IMR-90 (cell line): ENCODE measurements at regions not wholly inside any gene's neighbourhood (a gene's known extent, or its start where the extent isn't known, plus 50 kb on each side); places are given as distances from the start of the nearest gene placed in this dataset.

Experiments used
- ATAC-seq: fragments of 200-7000 bp; cut with Tn5 transposase; 2 replicates; pipeline ENCODE4 v1.9.1; 2020; ENCODE audit warnings: low read depth, mild to moderate bottlenecking, moderate library complexity
- BruUV-seq: library from RNA; stranded (reverse); fragments of 400-500 nt; replicated peaks from 2 replicates; lab custom pipeline; 2021; lab: Mats Ljungman, UMichigan
- CTCF ChIA-PET: fragments of 300-600 bp; formaldehyde crosslinking; extraction: SDS; loops from one replicate; lab custom pipeline; 2021; ENCODE audit warnings: antibody characterized with exemption; lab: Yijun Ruan, JAX
- POLR2A ChIA-PET: fragments of 300-600 bp; sonication (Branson Sonifier 250); formaldehyde crosslinking; loops from one replicate; lab custom pipeline; 2022; ENCODE audit warnings: antibody characterized with exemption; ENCODE audit not compliant: unreplicated experiment; lab: Charles Lee
- DNase-seq: peaks from one replicate; pipeline ENCODE4 v3.0.0; 2013
- H2AFZ ChIP-seq: replicated peaks from 2 replicates; pipeline ENCODE3; 2013; ENCODE audit warnings: low read length, mild to moderate bottlenecking; ENCODE audit not compliant: poor library complexity
- H2AK5ac ChIP-seq: 2 replicates; pipeline ENCODE4 v1.6.1; 2013; ENCODE audit warnings: low read depth, low read length, inconsistent platforms
- H2AK9ac ChIP-seq: replicated peaks from 2 replicates; pipeline ENCODE3; 2013; ENCODE audit warnings: mild to moderate bottlenecking, low read depth, low read length, moderate library complexity; ENCODE audit not compliant: poor library complexity
- H2BK120ac ChIP-seq: 2 replicates; pipeline ENCODE4 v1.6.1; 2013; ENCODE audit warnings: low read depth, low read length, inconsistent platforms
- H2BK15ac ChIP-seq: 3 replicates; pipeline ENCODE4 v1.6.1; 2013; ENCODE audit warnings: low read depth, low read length, inconsistent platforms
- H2BK20ac ChIP-seq: 2 replicates; pipeline ENCODE4 v1.6.1; 2013; ENCODE audit warnings: low read depth, mild to moderate bottlenecking, inconsistent platforms, low read length, moderate library complexity
- H2BK5ac ChIP-seq: 2 replicates; pipeline ENCODE4 v1.6.1; 2013; ENCODE audit warnings: mild to moderate bottlenecking, low read depth, low read length, inconsistent platforms; ENCODE audit not compliant: poor library complexity, severe bottlenecking
- H3K14ac ChIP-seq: replicated peaks from 2 replicates; pipeline ENCODE4 v1.6.1; 2013; ENCODE audit warnings: low read depth, low read length, inconsistent platforms
- H3K18ac ChIP-seq: 2 replicates; pipeline ENCODE4 v1.6.1; 2013; ENCODE audit warnings: low read depth, low read length, control low read depth
- H3K23ac ChIP-seq: 2 replicates; pipeline ENCODE4 v1.6.1; 2013; ENCODE audit warnings: low read depth, low read length, inconsistent platforms
- H3K27ac ChIP-seq: 2 replicates; pipeline ENCODE4 v1.5.1; 2013; ENCODE audit warnings: mild to moderate bottlenecking, control low read depth, low read length; ENCODE audit not compliant: insufficient read depth
- H3K27me3 ChIP-seq: 2 replicates; pipeline ENCODE4 v1.6.1; 2013; ENCODE audit warnings: low read length; ENCODE audit not compliant: control insufficient read depth, insufficient read depth
- H3K36me3 ChIP-seq: 2 replicates; pipeline ENCODE4 v1.6.1; 2013; ENCODE audit warnings: low read length, mixed read lengths; ENCODE audit not compliant: control insufficient read depth, insufficient read depth
- H3K4ac ChIP-seq: 2 replicates; pipeline ENCODE4 v1.6.1; 2013; ENCODE audit warnings: low read depth, low read length, inconsistent platforms
- H3K4me1 ChIP-seq: 2 replicates; pipeline ENCODE4 v1.6.1; 2013; ENCODE audit warnings: low read length, mixed read lengths; ENCODE audit not compliant: control insufficient read depth, insufficient read depth
- H3K4me2 ChIP-seq: 2 replicates; pipeline ENCODE4 v1.6.1; 2013; ENCODE audit warnings: low read depth, mild to moderate bottlenecking, control low read depth, low read length, moderate library complexity
- H3K4me3 ChIP-seq: 2 replicates; pipeline ENCODE4 v1.5.1; 2013; ENCODE audit warnings: low read depth, mild to moderate bottlenecking, control low read depth, low read length, moderate library complexity; ENCODE audit not compliant: insufficient read depth
- H3K56ac ChIP-seq: 2 replicates; pipeline ENCODE4 v1.6.1; 2013; ENCODE audit warnings: low read length, inconsistent platforms; ENCODE audit not compliant: insufficient read depth; ENCODE audit errors: extremely low read depth
- H3K79me1 ChIP-seq, 2 experiments: 2 replicates each; pipeline ENCODE4 v1.6.1; 2013; ENCODE audit warnings: low read length in 2 of 2, inconsistent platforms in 1 of 2, low read depth in 1 of 2
- H3K9ac ChIP-seq: 2 replicates; pipeline ENCODE4 v1.6.1; 2013; ENCODE audit warnings: low read depth, low read length, control low read depth
- H3K9me1 ChIP-seq: 2 replicates; pipeline ENCODE4 v1.6.1; 2013; ENCODE audit warnings: low read length, inconsistent platforms; ENCODE audit not compliant: insufficient read depth
- H3K9me3 ChIP-seq: 2 replicates; pipeline ENCODE4 v1.6.1; 2013; ENCODE audit warnings: low read length; ENCODE audit not compliant: control insufficient read depth, insufficient read depth
- H4K20me1 ChIP-seq: 2 replicates; pipeline ENCODE4 v1.6.1; 2013; ENCODE audit warnings: low read length, inconsistent platforms; ENCODE audit not compliant: insufficient read depth
- H4K5ac ChIP-seq: 2 replicates; pipeline ENCODE4 v1.6.1; 2013; ENCODE audit warnings: mild to moderate bottlenecking, low read depth, low read length, control low read depth
- H4K8ac ChIP-seq, 2 experiments: 2 replicates each; pipeline ENCODE4 v1.6.1; 2013; ENCODE audit warnings: low read depth in 2 of 2, low read length in 2 of 2, control low read depth in 1 of 2, inconsistent platforms in 1 of 2
- H4K91ac ChIP-seq: 2 replicates; pipeline ENCODE4 v1.6.1; 2013; ENCODE audit warnings: low read depth, low read length, inconsistent platforms; ENCODE audit not compliant: insufficient read depth
- BHLHE40 ChIP-seq: fragments of 150-350 bp; IDR thresholded peaks from 2 replicates; pipeline ENCODE4 v1.6.1; 2016; ENCODE audit warnings: mild to moderate bottlenecking, low read depth, low read length
- CEBPB ChIP-seq: IDR thresholded peaks from 2 replicates; pipeline ENCODE4 v1.6.1; 2012; ENCODE audit warnings: low read depth, low read length, improper control_type of control experiment
- CHD1 ChIP-seq: IDR thresholded peaks from 2 replicates; pipeline ENCODE4 v1.6.1; 2012; ENCODE audit warnings: low read depth, low read length, improper control_type of control experiment
- CTCF ChIP-seq: conservative IDR thresholded peaks from 2 replicates; pipeline ENCODE4 v1.5.1; 2012; ENCODE audit warnings: mild to moderate bottlenecking, low read depth, low read length, improper control_type of control experiment
- FOS ChIP-seq: fragments of 150-350 bp; IDR thresholded peaks from 2 replicates; pipeline ENCODE4 v1.6.1; 2016; ENCODE audit warnings: low read depth, low read length
- MAFK ChIP-seq: IDR thresholded peaks from 2 replicates; pipeline ENCODE4 v1.6.1; 2012; ENCODE audit warnings: low read depth, low read length, improper control_type of control experiment
- MAZ ChIP-seq: IDR thresholded peaks from 2 replicates; pipeline ENCODE4 v1.6.1; 2012; ENCODE audit warnings: low read depth, mild to moderate bottlenecking, low read length, improper control_type of control experiment, moderate library complexity, borderline replicate concordance
- MXI1 ChIP-seq: IDR thresholded peaks from 2 replicates; pipeline ENCODE4 v1.6.1; 2012; ENCODE audit warnings: low read depth, mild to moderate bottlenecking, low read length, moderate library complexity, borderline replicate concordance
- NFE2L2 ChIP-seq: fragments of 150-350 bp; IDR thresholded peaks from 2 replicates; pipeline ENCODE4 v1.6.1; 2016; ENCODE audit warnings: low read depth, mild to moderate bottlenecking, low read length
- POLR2A ChIP-seq: IDR thresholded peaks from 2 replicates; pipeline ENCODE4 v1.6.1; 2012; ENCODE audit warnings: mild to moderate bottlenecking, low read depth, low read length
- RAD21 ChIP-seq: IDR thresholded peaks from 2 replicates; pipeline ENCODE4 v1.6.1; 2012; ENCODE audit warnings: low read length, improper control_type of control experiment
- RCOR1 ChIP-seq: IDR thresholded peaks from 2 replicates; pipeline ENCODE4 v1.6.1; 2012; ENCODE audit warnings: mild to moderate bottlenecking, low read length, improper control_type of control experiment; ENCODE audit not compliant: insufficient replicate concordance
- RFX5 ChIP-seq: IDR thresholded peaks from 2 replicates; pipeline ENCODE4 v1.8.0; 2012; ENCODE audit warnings: low read depth, mild to moderate bottlenecking, low read length, moderate library complexity
- SMC3 ChIP-seq: fragments of 150-350 bp; IDR thresholded peaks from 2 replicates; pipeline ENCODE4 v1.6.1; 2016; ENCODE audit warnings: low read depth, mild to moderate bottlenecking, antibody characterized with exemption, low read length, moderate library complexity
- USF2 ChIP-seq: fragments of 150-350 bp; IDR thresholded peaks from 2 replicates; pipeline ENCODE4 v1.6.1; 2017; ENCODE audit warnings: mild to moderate bottlenecking, antibody characterized with exemption, low read length, low read depth
- WGBS, 2 experiments: methylation state at CpG; one replicate each; pipeline versions ENCODE4 v1.1.5 to v1.1.7; 2013; ENCODE audit warnings: missing lambda C conversion rate in 2 of 2; ENCODE audit not compliant: insufficient read length in 1 of 2; ENCODE audit errors: extremely low coverage in 2 of 2; 5-methylcytosine and 5-hydroxymethylcytosine counted together
- dilution Hi-C: fragments of 300-500 bp; cut with HindIII; formaldehyde crosslinking; loops from one replicate; pipeline ENCODE4 v1.14.3; 2018; ENCODE audit warnings: low sequenced_read_pairs; ENCODE audit not compliant: unreplicated experiment
- in situ Hi-C: fragments of 300-500 bp; cut with MboI; formaldehyde crosslinking; loops from 3 replicates; pipeline ENCODE4 v1.14.3; 2019; ENCODE audit warnings: low sequenced_read_pairs, inconsistent platforms, mixed read lengths
- intact Hi-C: fragments of 100-400 bp; cut with micrococcal nuclease; formaldehyde crosslinking; loops from 2 replicates; pipeline ENCODE4 v1.10.0; 2022
- TF ChIP-seq, protein P1 (sequence below): fragments of 150-350 bp; IDR thresholded peaks from 2 replicates; pipeline ENCODE4 v1.6.1; 2016; ENCODE audit warnings: low read depth, mild to moderate bottlenecking, low read length, moderate library complexity, borderline replicate concordance

GRCh38 chr3:68408626-68409025 lies 523.7 kb downstream of the TAFA4 start:
- no peak for ATAC-seq
- no TSS peak for BruUV-seq
- in situ Hi-C loops: no loop called here

More at GRCh38 chr3:68408626-68409025, 523.7 kb downstream of the TAFA4 start:
- Histone ChIP-seq H3K27ac (no peak overlapping the region), H3K56ac (no peak overlapping the region), H3K4me1 (no peaks in the 10 kb centered on the region), H2AK5ac (no peak overlapping the region), H3K9ac (no peak overlapping the region), H4K8ac (no peak overlapping the region), H3K4me2 (no peak overlapping the region), H3K4ac (no peak overlapping the region), H3K14ac (no peak overlapping the region), H3K23ac (no peak overlapping the region), H3K9me3 (peaks cover 1% of the 10 kb centered on the region; the same call in 1 of the 2 replicates), H4K20me1 (no peaks in the 10 kb centered on the region), H2AK9ac (no peak overlapping the region), H3K36me3 (no peaks in the 10 kb centered on the region), H3K79me1 (no peaks in the 10 kb centered on the region), H3K9me1 (no peaks in the 10 kb centered on the region), H4K91ac (no peak overlapping the region), H3K27me3 (no peaks in the 10 kb centered on the region), H3K18ac (no peak overlapping the region), H2BK15ac (no peak overlapping the region), H3K4me3 (no peak overlapping the region), H2BK120ac (no peak overlapping the region), H2BK5ac (no peak overlapping the region), H2BK20ac (no peak overlapping the region), H4K5ac (no peak overlapping the region), H2AFZ (no peak overlapping the region)
- CTCF ChIA-PET: no interaction called here
- TF ChIP-seq MAZ (no peak), CTCF (no peak), NFE2L2 (no peak), POLR2A (no peak), MAFK (no peak), RFX5 (no peak), SMC3 (no peak), FOS (no peak), CEBPB (no peak), USF2 (no peak), MXI1 (no peak), BHLHE40 (no peak), RAD21 (no peak), CHD1 (no peak), RCOR1 (no peak)
- TF ChIP-seq, protein P1, sequence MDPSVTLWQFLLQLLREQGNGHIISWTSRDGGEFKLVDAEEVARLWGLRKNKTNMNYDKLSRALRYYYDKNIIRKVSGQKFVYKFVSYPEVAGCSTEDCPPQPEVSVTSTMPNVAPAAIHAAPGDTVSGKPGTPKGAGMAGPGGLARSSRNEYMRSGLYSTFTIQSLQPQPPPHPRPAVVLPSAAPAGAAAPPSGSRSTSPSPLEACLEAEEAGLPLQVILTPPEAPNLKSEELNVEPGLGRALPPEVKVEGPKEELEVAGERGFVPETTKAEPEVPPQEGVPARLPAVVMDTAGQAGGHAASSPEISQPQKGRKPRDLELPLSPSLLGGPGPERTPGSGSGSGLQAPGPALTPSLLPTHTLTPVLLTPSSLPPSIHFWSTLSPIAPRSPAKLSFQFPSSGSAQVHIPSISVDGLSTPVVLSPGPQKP: no peak
- WGBS, 2 experiments: no CpG with 5 or more reads among the region's 1 CpG
- dilution Hi-C loops (no loop called here), intact Hi-C loops (no loop called here)
- POLR2A ChIA-PET: interaction anchor here (0.6 kb wide), 1 partner anchor 29 kb away, joined by 3 read pairs; no protein-coding TSS in a partner anchor
- no peak for DNase-seq
